BE2C (cell line): ENCODE measurements at regions not wholly inside any gene's neighbourhood (a gene's known extent, or its start where the extent isn't known, plus 50 kb on each side); places are given as distances from the start of the nearest gene placed in this dataset.

Experiments
- DNase-seq: peaks from one replicate; pipeline ENCODE4 v3.0.0-alpha.2; 2020
- H3K27me3 ChIP-seq: fragments of 250-450 bp; sonication (Bioruptor Pico); 2 replicates; pipeline ENCODE4 v1.5.1; 2020; ENCODE audit warnings: mild to moderate bottlenecking
- H3K36me3 ChIP-seq: fragments of 250-450 bp; sonication (Bioruptor Pico); 2 replicates; pipeline ENCODE4 v1.5.1; 2020; ENCODE audit warnings: mild to moderate bottlenecking
- H3K4me1 ChIP-seq: fragments of 250-450 bp; sonication (Bioruptor Pico); 2 replicates; pipeline ENCODE4 v1.5.1; 2020
- H3K4me3 ChIP-seq: 2 replicates; pipeline ENCODE4 v1.5.1; 2011; ENCODE audit warnings: low read depth, low read length
- H3K9me3 ChIP-seq: fragments of 250-450 bp; sonication (Bioruptor Pico); 2 replicates; pipeline ENCODE4 v1.5.1; 2020
- CTCF ChIP-seq: IDR thresholded peaks from 2 replicates; pipeline ENCODE4 v1.5.1; 2012; ENCODE audit warnings: mild to moderate bottlenecking, low read depth, low read length

GRCh38 chr1:98355656-98356383, 305.7 kb upstream of the SNX7 start:
- Histone ChIP-seq H3K27me3 (no peaks in the 10 kb centered on the region), H3K4me1 (peaks cover 7% of the 10 kb centered on the region), H3K36me3 (no peaks in the 10 kb centered on the region), H3K9me3 (no peaks in the 10 kb centered on the region), H3K4me3 (no peak overlapping the region)
- no peak for TF ChIP-seq CTCF
- DNase-seq = no peak

GRCh38 chr1:98352378-98352777, 309.1 kb upstream of the SNX7 start:
- Histone ChIP-seq H3K27me3 (no peaks in the 10 kb centered on the region), H3K4me1 (peaks cover 7% of the 10 kb centered on the region), H3K36me3 (no peaks in the 10 kb centered on the region), H3K4me3 (no peak overlapping the region), H3K9me3 (no peaks in the 10 kb centered on the region; the same call in 1 of the 2 replicates)
- no peak for TF ChIP-seq CTCF
- no peak for DNase-seq

GRCh38 chr1:98351561-98351960, 310.0 kb upstream of the SNX7 start:
- no peaks in the 10 kb centered on the region for H3K36me3 ChIP-seq
- TF ChIP-seq CTCF = no peak
- peaks cover 7% of the 10 kb centered on the region for H3K4me1 ChIP-seq
- H3K27me3 ChIP-seq = no peaks in the 10 kb centered on the region
- DNase-seq = no peak
- no peak overlapping the region for H3K4me3 ChIP-seq
- no peaks in the 10 kb centered on the region; the same call in 1 of the 2 replicates for H3K9me3 ChIP-seq

GRCh38 chr1:98345417-98345816, 316.1 kb upstream of the SNX7 start:
- Histone ChIP-seq H3K4me1 (peaks cover 4% of the 10 kb centered on the region), H3K27me3 (no peaks in the 10 kb centered on the region), H3K4me3 (no peak overlapping the region), H3K36me3 (no peaks in the 10 kb centered on the region), H3K9me3 (no peaks in the 10 kb centered on the region; the same call in 1 of the 2 replicates)
- no peak for DNase-seq
- no peak for TF ChIP-seq CTCF

- no peaks in the 10 kb centered on the region for H3K27me3 ChIP-seq
- TF ChIP-seq CTCF = no peak
- H3K4me3 ChIP-seq = no peak overlapping the region
- H3K9me3 ChIP-seq = no peaks in the 10 kb centered on the region; the same call in 1 of the 2 replicates
- H3K4me1 ChIP-seq = peaks cover 4% of the 10 kb centered on the region
- no peaks in the 10 kb centered on the region for H3K36me3 ChIP-seq
- no peak for DNase-seq
Observed at GRCh38 chr1:98344731-98345130, 316.8 kb upstream of the SNX7 start.

GRCh38 chr1:98342566-98342965, 319.0 kb upstream of the SNX7 start:
- H3K9me3 ChIP-seq = no peaks in the 10 kb centered on the region
- H3K4me3 ChIP-seq = no peak overlapping the region
- no peak for DNase-seq
- no peaks in the 10 kb centered on the region for H3K27me3 ChIP-seq
- peaks cover 4% of the 10 kb centered on the region for H3K4me1 ChIP-seq
- no peaks in the 10 kb centered on the region for H3K36me3 ChIP-seq
- no peak for TF ChIP-seq CTCF
